ENCODE measurements at regions not wholly inside any gene's neighbourhood (a gene's known extent, or its start where the extent isn't known, plus 50 kb on each side); places are given as distances from the start of the nearest gene placed in this dataset.
"Not testable (repeated sequence)": the region's sequence is repeated elsewhere in the genome, so short reads cannot be mapped to it uniquely, and the experiment has no call there.

DNA sequence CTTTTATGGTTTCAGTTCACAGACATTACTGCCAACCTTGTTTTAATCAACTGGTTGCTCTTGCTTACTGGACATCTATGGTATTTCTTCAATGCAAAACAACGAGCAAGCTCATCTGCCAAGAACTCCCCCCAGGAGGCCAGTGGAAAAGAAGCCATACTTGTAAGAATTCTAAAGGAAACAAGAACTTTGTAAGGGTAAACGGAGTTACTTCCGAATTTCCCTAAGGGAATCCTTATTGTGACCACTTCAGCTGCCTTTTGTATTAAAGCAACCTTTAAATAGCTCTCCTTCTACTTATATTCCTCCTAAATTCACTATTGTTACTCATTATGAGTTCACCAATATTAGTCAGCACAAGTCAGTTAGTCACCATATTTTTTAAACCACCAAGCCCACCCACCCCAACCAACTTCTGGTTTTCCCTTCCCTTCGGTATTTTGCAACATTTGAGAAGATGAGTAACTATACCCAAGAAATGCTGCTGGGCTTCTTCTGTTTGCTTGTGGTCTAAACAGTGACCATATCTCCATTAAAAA lies 602.8 kb upstream of the DIPK2B start:
- TF ChIP-seq, protein P1, sequence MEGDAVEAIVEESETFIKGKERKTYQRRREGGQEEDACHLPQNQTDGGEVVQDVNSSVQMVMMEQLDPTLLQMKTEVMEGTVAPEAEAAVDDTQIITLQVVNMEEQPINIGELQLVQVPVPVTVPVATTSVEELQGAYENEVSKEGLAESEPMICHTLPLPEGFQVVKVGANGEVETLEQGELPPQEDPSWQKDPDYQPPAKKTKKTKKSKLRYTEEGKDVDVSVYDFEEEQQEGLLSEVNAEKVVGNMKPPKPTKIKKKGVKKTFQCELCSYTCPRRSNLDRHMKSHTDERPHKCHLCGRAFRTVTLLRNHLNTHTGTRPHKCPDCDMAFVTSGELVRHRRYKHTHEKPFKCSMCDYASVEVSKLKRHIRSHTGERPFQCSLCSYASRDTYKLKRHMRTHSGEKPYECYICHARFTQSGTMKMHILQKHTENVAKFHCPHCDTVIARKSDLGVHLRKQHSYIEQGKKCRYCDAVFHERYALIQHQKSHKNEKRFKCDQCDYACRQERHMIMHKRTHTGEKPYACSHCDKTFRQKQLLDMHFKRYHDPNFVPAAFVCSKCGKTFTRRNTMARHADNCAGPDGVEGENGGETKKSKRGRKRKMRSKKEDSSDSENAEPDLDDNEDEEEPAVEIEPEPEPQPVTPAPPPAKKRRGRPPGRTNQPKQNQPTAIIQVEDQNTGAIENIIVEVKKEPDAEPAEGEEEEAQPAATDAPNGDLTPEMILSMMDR (IDR thresholded peaks at IDR 0.05; ENCODE audit: unreplicated experiment) = no peak
- H3K27ac Mint-ChIP-seq (ENCODE audit: low read depth, unreplicated experiment) = peak overlapping the region; percentile 88
- peak; percentile 86 for DNase-seq (ENCODE audit: unreplicated experiment)
- ChIA-PET CTCF (interaction anchor here (0.7 to 2.5 kb wide), 2 partner anchors 40 to 572 kb away, joined by 3 to 20 read pairs; no protein-coding TSS in a partner anchor), POLR2A (interaction anchor here (0.7 to 7.4 kb wide), 13 partner anchors 9 to 573 kb away, joined by 3 to 88 read pairs (median 6); no protein-coding TSS in a partner anchor)
- peaks cover 7% of the 10 kb centered on the region for H3K36me3 Mint-ChIP-seq (ENCODE audit: insufficient read depth, unreplicated experiment)
- no TSS peak for BruUV-seq (replicated peaks)
- peaks cover 30% of the 10 kb centered on the region for H3K4me1 Mint-ChIP-seq (ENCODE audit: insufficient read depth, unreplicated experiment)
- H3K4me3 Mint-ChIP-seq (ENCODE audit: unreplicated experiment) = peak overlapping the region; percentile 52
- peaks cover 49% of the 10 kb centered on the region for H3K27me3 Mint-ChIP-seq (ENCODE audit: insufficient read depth, unreplicated experiment)
- intact Hi-C loops (cut with micrococcal nuclease) = loop anchor here (1.0 to 5.0 kb wide), 5 partner anchors 33 to 605 kb away; no protein-coding TSS in a partner anchor
- no peaks in the 10 kb centered on the region for H3K9me3 Mint-ChIP-seq (ENCODE audit: unreplicated experiment)

DNA sequence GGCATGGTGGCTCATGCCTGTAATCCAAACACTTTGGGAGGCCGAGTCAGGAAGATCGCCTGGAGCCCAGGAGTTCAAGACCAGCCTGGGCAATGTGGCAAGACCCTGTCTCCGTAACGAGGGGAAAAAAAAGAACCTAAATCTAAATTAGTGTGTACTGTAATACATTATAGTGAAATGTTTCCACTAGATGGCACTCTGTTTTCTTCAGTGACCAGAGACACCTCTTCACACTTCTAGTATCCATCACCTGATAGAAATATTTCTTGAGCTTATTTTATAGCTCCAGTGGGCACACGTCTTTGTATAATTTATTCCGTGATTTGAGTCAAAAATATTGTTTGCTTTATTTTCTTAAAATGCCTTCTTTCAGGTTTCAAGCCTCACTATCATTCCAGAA lies 600.9 kb upstream of the DIPK2B start:
- POLR2A ChIA-PET = interaction anchor here (0.7 to 7.4 kb wide), 18 partner anchors 12 to 596 kb away, joined by 3 to 88 read pairs (median 9); no protein-coding TSS in a partner anchor
- Mint-ChIP-seq H3K9me3 (ENCODE audit: unreplicated experiment) (no peaks in the 10 kb centered on the region), H3K4me1 (ENCODE audit: insufficient read depth, unreplicated experiment) (peaks cover 24% of the 10 kb centered on the region), H3K27me3 (ENCODE audit: insufficient read depth, unreplicated experiment) (peaks cover 49% of the 10 kb centered on the region), H3K4me3 (ENCODE audit: unreplicated experiment) (peak overlapping the region; percentile 47), H3K27ac (ENCODE audit: low read depth, unreplicated experiment) (peak overlapping the region; percentile 67), H3K36me3 (ENCODE audit: insufficient read depth, unreplicated experiment) (peaks cover 7% of the 10 kb centered on the region)
- intact Hi-C loops (cut with micrococcal nuclease) = loop anchor here (1.0 to 5.0 kb wide), 3 partner anchors 23 to 576 kb away; no protein-coding TSS in a partner anchor
- CTCF ChIA-PET = interaction anchor here (0.6 to 2.5 kb wide), 22 partner anchors 8 to 620 kb away, joined by 3 to 20 read pairs (median 4); no protein-coding TSS in a partner anchor
- DNase-seq (ENCODE audit: unreplicated experiment) = peak; percentile 66
- TF ChIP-seq, protein P1 (IDR thresholded peaks at IDR 0.05; ENCODE audit: unreplicated experiment) = peak; percentile 46
- BruUV-seq (replicated peaks) = no TSS peak

DNA sequence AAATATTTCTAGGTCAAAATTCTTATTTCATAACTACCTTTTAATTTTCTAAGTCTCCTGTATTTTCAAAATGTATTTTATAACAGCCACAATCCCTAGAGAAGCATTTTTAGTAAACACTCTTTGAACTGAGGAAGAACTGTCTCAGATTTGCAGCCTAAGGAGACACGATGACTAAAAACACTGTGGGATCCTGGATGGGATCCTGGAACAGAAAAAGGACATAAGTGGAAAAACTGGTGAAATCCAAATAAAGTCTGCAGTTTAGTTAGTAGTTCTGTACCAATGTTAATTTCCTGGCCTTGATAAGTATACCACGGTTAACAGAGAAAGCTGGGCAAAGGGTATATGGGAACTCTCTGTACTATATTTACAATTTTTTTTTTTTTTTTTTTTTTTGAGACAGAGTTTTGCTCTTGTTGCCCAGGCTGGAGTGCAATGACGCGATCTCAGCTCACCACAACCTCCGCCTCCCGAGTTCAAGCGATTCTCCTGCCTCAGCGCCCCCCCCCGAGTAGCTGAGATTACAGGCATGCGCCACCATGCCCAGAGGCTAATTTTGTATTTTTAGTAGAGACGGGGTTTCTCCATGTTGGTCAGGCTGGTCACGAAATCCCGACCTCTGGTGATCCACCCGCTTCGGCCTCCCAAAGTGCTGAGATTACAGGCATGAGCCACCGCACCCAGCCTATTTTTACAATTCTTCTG lies 600.2 kb upstream of the DIPK2B start:
- Mint-ChIP-seq H3K27ac (ENCODE audit: low read depth, unreplicated experiment) (peak overlapping the region; percentile 67), H3K4me3 (ENCODE audit: unreplicated experiment) (peak overlapping the region; percentile 47), H3K4me1 (ENCODE audit: insufficient read depth, unreplicated experiment) (peaks cover 23% of the 10 kb centered on the region), H3K27me3 (ENCODE audit: insufficient read depth, unreplicated experiment) (peaks cover 51% of the 10 kb centered on the region)
- CTCF ChIA-PET = interaction anchor here (0.7 to 2.4 kb wide), 13 partner anchors 9 to 576 kb away, joined by 3 to 6 read pairs (median 4); no protein-coding TSS in a partner anchor
- BruUV-seq (replicated peaks); H3K36me3 Mint-ChIP-seq (ENCODE audit: insufficient read depth, unreplicated experiment); H3K9me3 Mint-ChIP-seq (ENCODE audit: unreplicated experiment): not testable (repeated sequence)
- peak; percentile 77 for DNase-seq (ENCODE audit: unreplicated experiment)
- POLR2A ChIA-PET = interaction anchor here (0.7 to 7.4 kb wide), 15 partner anchors 11 to 597 kb away, joined by 3 to 88 read pairs (median 12); no protein-coding TSS in a partner anchor
- intact Hi-C loops (cut with micrococcal nuclease) = loop anchor here (1.0 to 5.0 kb wide), 3 partner anchors 23 to 576 kb away; no protein-coding TSS in a partner anchor

DNA sequence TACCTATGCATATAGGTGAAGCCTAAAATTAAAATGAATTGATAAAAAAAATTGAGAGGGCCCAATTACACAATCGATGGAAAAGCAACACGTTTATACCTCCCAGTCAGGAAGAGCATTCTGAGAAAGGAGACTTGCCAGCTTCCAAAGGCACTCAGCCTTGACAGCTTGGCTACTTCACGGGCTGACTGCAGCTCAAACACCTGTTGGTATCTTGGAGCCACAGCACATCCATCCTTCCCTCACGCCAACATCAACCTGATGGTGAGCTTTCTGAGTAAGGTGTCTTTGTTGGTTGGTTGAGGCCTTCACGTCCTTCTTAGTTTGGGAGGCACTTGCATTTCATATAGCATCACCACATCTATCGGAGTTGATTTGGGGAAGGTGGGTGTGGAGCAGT lies 598.9 kb upstream of the DIPK2B start:
- Mint-ChIP-seq H3K27ac (ENCODE audit: low read depth, unreplicated experiment) (peak overlapping the region; percentile 90), H3K4me1 (ENCODE audit: insufficient read depth, unreplicated experiment) (peaks cover 23% of the 10 kb centered on the region), H3K27me3 (ENCODE audit: insufficient read depth, unreplicated experiment) (peaks cover 49% of the 10 kb centered on the region), H3K36me3 (ENCODE audit: insufficient read depth, unreplicated experiment) (peaks cover 7% of the 10 kb centered on the region), H3K4me3 (ENCODE audit: unreplicated experiment) (peak overlapping the region; percentile 39), H3K9me3 (ENCODE audit: unreplicated experiment) (no peaks in the 10 kb centered on the region)
- TF ChIP-seq, protein P1 (IDR thresholded peaks at IDR 0.05; ENCODE audit: unreplicated experiment) = no peak
- POLR2A ChIA-PET = interaction anchor here (0.6 to 7.4 kb wide), 5 partner anchors 9 to 31 kb away, joined by 3 to 88 read pairs (median 18); no protein-coding TSS in a partner anchor
- no TSS peak for BruUV-seq (replicated peaks)
- no peak for DNase-seq (ENCODE audit: unreplicated experiment)
- CTCF ChIA-PET = interaction anchor here (1.5 kb wide), 1 partner anchor 577 kb away, joined by 3 read pairs; no protein-coding TSS in a partner anchor
- intact Hi-C loops (cut with micrococcal nuclease) = no loop called here
